ENCODE measurements at regions not wholly inside any gene's neighbourhood (a gene's known extent, or its start where the extent isn't known, plus 50 kb on each side); places are given as distances from the start of the nearest gene placed in this dataset.
"Not testable (repeated sequence)": the region's sequence is repeated elsewhere in the genome, so short reads cannot be mapped to it uniquely, and the experiment has no call there.

DNA sequence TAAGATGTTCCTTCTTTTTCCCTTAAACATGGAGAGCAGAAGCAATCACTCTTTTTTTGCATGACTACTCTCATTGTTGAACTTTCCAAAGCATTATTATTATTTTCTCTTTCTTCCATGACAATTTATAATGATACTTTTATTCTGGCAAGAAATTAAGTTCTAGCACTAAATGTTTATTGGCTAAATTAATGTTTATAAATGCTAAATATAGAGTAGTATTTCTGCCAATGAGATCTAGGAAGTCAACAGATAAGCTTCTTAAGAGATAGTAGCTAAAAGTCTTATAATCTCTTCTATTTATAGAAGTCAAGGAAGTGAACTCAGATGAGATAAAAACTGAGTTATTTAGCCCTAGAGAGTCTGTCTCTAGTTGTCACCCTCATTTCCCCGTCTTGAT, 920.1 kb downstream of the KCNJ2 start:
- 60% methylated on average over 1 of the region's 1 CpG for WGBS (ENCODE audit: insufficient coverage, low coverage, low lambda C conversion rate, missing lambda C conversion rate)
- no peak overlapping the region for H3K27ac ChIP-seq
- peaks cover 0 to 5% (median 0%) of the 10 kb centered on the region in 4 donors for H3K4me1 ChIP-seq
- H3K4me3 ChIP-seq, result no peak overlapping the region
- TF ChIP-seq, protein P1, sequence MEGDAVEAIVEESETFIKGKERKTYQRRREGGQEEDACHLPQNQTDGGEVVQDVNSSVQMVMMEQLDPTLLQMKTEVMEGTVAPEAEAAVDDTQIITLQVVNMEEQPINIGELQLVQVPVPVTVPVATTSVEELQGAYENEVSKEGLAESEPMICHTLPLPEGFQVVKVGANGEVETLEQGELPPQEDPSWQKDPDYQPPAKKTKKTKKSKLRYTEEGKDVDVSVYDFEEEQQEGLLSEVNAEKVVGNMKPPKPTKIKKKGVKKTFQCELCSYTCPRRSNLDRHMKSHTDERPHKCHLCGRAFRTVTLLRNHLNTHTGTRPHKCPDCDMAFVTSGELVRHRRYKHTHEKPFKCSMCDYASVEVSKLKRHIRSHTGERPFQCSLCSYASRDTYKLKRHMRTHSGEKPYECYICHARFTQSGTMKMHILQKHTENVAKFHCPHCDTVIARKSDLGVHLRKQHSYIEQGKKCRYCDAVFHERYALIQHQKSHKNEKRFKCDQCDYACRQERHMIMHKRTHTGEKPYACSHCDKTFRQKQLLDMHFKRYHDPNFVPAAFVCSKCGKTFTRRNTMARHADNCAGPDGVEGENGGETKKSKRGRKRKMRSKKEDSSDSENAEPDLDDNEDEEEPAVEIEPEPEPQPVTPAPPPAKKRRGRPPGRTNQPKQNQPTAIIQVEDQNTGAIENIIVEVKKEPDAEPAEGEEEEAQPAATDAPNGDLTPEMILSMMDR (IDR thresholded peaks at IDR 0.05), result no peak
- TF ChIP-seq POLR2A (IDR thresholded peaks at IDR 0.05), result no peak
- H3K27me3 ChIP-seq, result no peaks in the 10 kb centered on the region
- intact Hi-C loops (cut with DNase I), result no loop called here
- ATAC-seq (no peak), DNase-seq (no peak)
- H3K9me3 ChIP-seq, result no peaks in the 10 kb centered on the region
- no peaks in the 10 kb centered on the region for H3K36me3 ChIP-seq

DNA sequence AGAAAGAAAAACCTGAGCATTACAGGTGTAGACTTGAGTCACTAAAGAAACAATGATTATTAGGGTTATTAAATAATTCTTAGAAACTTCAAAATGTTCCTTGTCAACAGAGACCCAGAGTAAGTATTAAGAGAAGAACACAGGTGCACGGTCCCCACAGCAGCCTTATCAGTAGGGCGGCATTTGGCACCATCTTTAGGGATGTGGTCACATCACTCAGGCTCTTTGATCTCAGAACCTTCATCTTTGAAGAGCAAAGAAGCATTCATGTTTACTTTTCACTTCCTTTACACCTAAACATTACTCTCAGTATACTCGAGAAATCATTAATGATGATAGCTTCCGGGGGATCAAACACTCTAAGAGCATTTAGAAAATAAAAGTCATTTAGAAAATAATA, 928.7 kb downstream of the KCNJ2 start:
- no peak for ATAC-seq
- DNase-seq, result no peak
- H3K4me3 ChIP-seq, result no peak overlapping the region
- no peak overlapping the region for H3K27ac ChIP-seq
- no peaks in the 10 kb centered on the region for H3K9me3 ChIP-seq
- no peaks in the 10 kb centered on the region for H3K36me3 ChIP-seq
- WGBS (ENCODE audit: insufficient coverage, low coverage, low lambda C conversion rate, missing lambda C conversion rate), result 78% methylated on average over 4 of the region's 4 CpGs
- intact Hi-C loops (cut with DNase I), result no loop called here
- no peaks in the 10 kb centered on the region for H3K27me3 ChIP-seq
- H3K4me1 ChIP-seq, result peaks cover 0 to 17% (median 4%) of the 10 kb centered on the region in 4 donors
- no peak for TF ChIP-seq POLR2A (IDR thresholded peaks at IDR 0.05)
- TF ChIP-seq, protein P1 (IDR thresholded peaks at IDR 0.05), result no peak

DNA sequence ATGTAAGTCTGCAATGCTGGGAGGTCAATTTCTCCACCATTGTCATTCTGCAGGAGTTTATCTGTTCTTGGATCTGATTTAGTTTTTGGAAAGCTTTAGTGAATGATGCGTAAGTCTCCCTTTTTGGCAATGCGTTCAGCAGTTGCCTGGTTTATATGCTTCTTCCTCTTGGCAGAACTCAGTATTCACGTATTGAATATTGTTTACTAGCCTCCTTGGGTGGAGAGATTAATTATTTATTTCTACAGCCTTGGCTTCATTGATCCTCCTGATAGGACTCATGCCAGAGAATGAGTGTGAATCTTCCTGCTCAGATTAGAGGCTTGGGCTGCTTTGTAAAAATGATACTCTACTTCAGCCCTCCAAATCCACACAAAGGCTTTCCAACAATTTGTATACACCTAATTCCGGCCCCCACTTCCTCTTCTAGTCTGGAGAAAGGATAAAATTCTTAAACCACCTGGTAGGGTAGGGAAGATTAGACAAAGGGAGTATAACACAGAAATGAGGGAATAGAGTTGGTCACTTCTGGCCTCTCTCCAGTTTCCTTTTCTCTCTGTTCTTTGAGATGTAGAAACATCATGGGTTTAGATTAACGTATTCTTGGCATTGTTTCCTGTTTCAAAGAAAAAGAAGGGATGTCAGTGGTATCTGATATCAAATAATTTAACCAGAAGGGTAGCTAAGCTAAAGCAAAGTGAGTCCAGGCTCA, 929.8 kb downstream of the KCNJ2 start:
- H3K36me3 ChIP-seq, result no peaks in the 10 kb centered on the region
- no peak for DNase-seq
- no peaks in the 10 kb centered on the region for H3K9me3 ChIP-seq
- no peak overlapping the region for H3K4me3 ChIP-seq
- H3K4me1 ChIP-seq, result peaks cover 0 to 17% (median 4%) of the 10 kb centered on the region in 4 donors
- 41% methylated on average over 5 of the region's 5 CpGs for WGBS (ENCODE audit: insufficient coverage, low coverage, low lambda C conversion rate, missing lambda C conversion rate)
- no peaks in the 10 kb centered on the region for H3K27me3 ChIP-seq
- TF ChIP-seq, protein P1 (IDR thresholded peaks at IDR 0.05), result no peak
- TF ChIP-seq POLR2A (IDR thresholded peaks at IDR 0.05), result no peak
- intact Hi-C loops (cut with DNase I), result no loop called here
- peak in 3 of 4 donors; percentile 59 to 91 (median 71) for ATAC-seq
- H3K27ac ChIP-seq, result no peak overlapping the region

GRCh38 chr17:71102777-71103176, 933.4 kb downstream of the KCNJ2 start:
- ATAC-seq (no peak), DNase-seq (no peak)
- Histone ChIP-seq H3K27ac (no peak overlapping the region), H3K36me3 (no peaks in the 10 kb centered on the region), H3K4me1 (peaks cover 0 to 17% (median 4%) of the 10 kb centered on the region in 4 donors), H3K27me3 (no peaks in the 10 kb centered on the region), H3K4me3 (no peak overlapping the region), H3K9me3 (no peaks in the 10 kb centered on the region)
- intact Hi-C loops (cut with DNase I), result no loop called here
- TF ChIP-seq, protein P1 (IDR thresholded peaks at IDR 0.05), result no peak
- no peak for TF ChIP-seq POLR2A (IDR thresholded peaks at IDR 0.05)

GRCh38 chr17:71104225-71104624, 934.9 kb downstream of the KCNJ2 start:
- Histone ChIP-seq H3K27me3 (no peaks in the 10 kb centered on the region), H3K9me3 (no peaks in the 10 kb centered on the region), H3K4me1 (peaks cover 0 to 7% (median 1%) of the 10 kb centered on the region in 4 donors), H3K4me3 (no peak overlapping the region), H3K36me3 (no peaks in the 10 kb centered on the region), H3K27ac (no peak overlapping the region)
- ATAC-seq, result no peak
- intact Hi-C loops (cut with DNase I), result no loop called here
- DNase-seq, result no peak
- no peak for TF ChIP-seq POLR2A (IDR thresholded peaks at IDR 0.05)
- TF ChIP-seq, protein P1 (IDR thresholded peaks at IDR 0.05), result no peak

DNA sequence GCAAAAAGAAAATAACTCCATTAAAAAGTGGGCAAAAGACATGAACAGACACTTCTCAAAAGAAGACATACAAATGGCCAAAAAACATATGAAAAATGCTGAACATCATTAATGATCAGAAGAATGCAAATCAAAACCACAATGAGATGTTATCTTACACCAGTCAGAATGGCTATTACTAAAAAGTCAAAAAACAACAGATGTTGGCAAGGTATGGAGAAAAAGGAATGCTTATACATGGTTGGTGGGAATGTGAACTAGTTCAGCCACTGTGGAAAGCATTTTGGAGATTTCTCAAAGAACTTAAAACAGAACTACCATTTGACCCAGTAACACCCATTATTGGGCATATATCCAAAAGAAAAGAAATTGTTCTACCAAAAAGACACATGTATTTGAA, 936.7 kb downstream of the KCNJ2 start:
- H3K4me1 ChIP-seq, result peaks cover 0 to 11% (median 6%) of the 10 kb centered on the region in 4 donors
- H3K27me3 ChIP-seq; H3K27ac ChIP-seq; intact Hi-C loops (cut with DNase I); H3K4me3 ChIP-seq; DNase-seq; H3K36me3 ChIP-seq; ATAC-seq; H3K9me3 ChIP-seq: not testable (repeated sequence)
